RKO (cell line): ENCODE measurements at regions not wholly inside any gene's neighbourhood (a gene's known extent, or its start where the extent isn't known, plus 50 kb on each side); places are given as distances from the start of the nearest gene placed in this dataset.

Experiments used
- DNase-seq: peaks from one replicate; pipeline ENCODE4 v3.0.0-alpha.2; 2016; ENCODE audit warnings: low spot score

GRCh38 chr2:44825702-44826101 is 115.8 kb upstream of the SIX3 start:
- no peak for DNase-seq

GRCh38 chr2:44826601-44827000 is 114.9 kb upstream of the SIX3 start:
- no peak for DNase-seq

DNA sequence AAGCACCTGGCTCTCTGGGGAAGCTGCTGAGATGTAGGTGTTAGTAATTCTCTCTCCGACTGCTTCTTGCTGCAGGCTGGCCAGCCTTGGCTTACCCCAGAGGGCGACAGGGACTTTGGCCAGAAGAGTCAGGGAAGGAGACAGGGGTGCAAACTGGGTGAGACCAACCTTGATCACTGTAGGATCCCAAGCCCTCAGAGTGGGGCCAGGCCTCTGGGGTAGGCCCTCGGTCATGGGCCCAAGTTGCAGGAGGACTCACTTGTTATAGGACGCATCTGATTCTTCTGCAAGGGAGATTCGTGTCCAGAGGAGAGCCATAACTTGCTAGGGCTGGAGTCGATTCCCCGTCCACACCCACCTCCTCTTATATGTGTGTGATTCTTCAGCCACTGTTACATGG is 111.7 kb upstream of the SIX3 start:
- no peak for DNase-seq

GRCh38 chr2:44833171-44834069 is 108.1 kb upstream of the SIX3 start:
- peak; percentile 12 for DNase-seq

GRCh38 chr2:44834656-44835055 is 106.8 kb upstream of the SIX3 start:
- no peak for DNase-seq

DNA sequence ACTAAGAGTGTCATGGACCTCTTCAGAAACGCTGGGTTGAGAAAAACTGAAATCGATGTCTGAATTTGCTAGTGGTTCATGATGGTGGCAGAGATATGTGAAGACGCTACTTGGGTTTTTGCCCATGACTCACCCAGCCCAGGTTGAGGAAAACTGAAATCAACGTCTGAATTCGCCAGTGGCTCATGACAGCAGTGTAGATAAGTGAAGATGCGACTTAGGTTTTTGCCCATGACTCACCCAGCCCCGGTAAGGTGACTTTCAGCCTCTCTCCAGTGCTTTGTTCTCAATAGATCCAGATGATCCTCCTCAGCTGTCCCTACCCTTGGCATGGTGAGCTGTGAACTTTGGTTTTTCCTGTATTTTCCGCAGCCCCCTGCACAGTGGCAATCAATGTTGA is 105.3 kb upstream of the SIX3 start:
- DNase-seq, result no peak

DNA sequence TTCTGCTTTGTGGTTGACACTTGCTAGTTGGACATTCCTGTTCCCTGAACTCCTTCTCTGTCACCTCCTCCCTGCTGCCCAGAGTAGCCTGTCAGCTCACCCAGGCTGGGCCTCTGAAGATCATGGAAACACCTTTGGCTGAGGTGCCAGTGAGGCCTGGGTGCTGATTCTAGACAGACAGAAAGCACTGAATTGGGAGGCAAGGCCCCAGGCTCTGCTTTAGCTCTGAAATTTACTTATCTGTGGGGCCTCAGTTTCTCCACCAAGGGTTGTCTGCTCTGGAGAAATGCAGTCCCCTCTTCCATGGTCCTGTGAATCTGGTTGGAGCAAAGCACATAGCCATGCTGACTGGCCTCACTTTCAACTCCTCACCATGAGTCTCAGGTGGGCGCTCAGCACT is 104.6 kb upstream of the SIX3 start:
- no peak for DNase-seq

GRCh38 chr2:44838116-44838790 is 103.2 kb upstream of the SIX3 start:
- no peak for DNase-seq

- DNase-seq, result no peak
Observed at GRCh38 chr2:44839370-44839769, 102.1 kb upstream of the SIX3 start.

GRCh38 chr2:44839771-44840502 is 101.6 kb upstream of the SIX3 start:
- DNase-seq, result no peak

DNA sequence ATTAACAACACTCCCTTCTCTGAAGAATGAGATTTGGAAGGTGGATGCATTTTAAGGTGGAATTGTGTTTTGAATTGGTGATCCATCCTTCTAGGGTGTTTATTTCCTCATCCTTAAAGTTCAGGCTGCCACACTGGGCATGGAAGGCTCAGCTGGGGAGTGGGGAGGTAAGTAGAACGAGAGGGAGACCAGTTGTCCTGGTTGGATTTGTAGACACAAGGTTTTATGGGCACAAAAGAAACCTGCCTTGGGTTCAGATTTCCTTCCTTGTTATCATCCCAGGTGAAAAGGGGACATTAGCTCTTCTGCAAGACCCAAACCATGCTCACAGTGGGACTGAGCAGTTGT is 101.0 kb upstream of the SIX3 start:
- DNase-seq, result no peak

GRCh38 chr2:44843086-44843485 is 98.4 kb upstream of the SIX3 start:
- DNase-seq, result no peak

GRCh38 chr2:44843641-44844310 is 97.7 kb upstream of the SIX3 start:
- no peak for DNase-seq

DNA sequence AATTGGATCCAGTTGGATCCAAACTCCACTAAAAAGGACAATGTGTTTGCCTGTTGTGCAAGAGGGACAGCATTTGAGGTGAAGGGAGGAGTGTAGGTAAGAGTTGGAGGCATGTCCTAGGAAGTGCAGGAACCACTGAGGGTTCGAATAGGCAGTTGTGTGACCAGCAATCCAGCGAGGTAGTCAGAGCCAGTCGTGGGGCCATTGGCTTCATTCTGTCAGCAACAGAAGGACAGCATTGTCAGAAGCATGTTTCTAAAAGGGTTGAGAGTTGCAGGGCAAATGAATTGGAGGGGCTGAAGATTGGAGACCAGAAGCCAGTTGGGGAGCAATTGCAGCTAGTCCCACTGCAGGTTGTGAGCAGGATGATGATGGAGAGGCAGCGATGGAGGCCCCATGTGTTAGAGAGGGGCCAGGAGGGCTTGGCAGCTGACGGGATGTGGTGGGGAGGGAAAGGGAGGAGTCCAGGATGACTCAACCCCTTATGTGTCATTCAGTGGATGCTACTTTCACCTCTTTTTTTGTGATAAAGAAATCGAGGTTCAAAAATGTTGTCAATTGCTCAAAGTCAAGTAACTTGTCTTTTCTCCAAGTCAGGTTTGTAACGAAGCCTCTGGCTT is 96.7 kb upstream of the SIX3 start:
- peak; percentile 18 for DNase-seq

- DNase-seq, result no peak
Observed at GRCh38 chr2:44848026-44848425, 93.5 kb upstream of the SIX3 start.

DNA sequence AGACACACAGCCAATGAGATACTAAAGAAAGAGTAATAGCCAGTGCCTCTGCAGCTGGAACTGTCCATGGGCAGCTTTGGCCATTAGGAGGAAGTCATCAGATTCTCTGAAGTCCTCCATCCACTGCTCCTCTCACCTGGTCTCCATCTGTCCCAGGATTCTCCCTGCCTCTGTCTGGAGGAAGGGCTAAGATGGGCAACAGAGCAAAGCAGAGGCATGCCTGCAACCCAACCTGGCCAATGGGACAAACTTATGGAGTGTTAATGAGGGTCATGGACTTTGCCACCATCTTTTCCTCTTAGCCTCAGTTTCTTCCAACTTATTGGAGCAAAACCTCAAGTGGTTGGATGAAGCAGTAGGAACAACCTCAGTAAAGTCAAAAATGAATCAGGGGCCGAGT is 91.5 kb upstream of the SIX3 start:
- DNase-seq, result no peak

DNA sequence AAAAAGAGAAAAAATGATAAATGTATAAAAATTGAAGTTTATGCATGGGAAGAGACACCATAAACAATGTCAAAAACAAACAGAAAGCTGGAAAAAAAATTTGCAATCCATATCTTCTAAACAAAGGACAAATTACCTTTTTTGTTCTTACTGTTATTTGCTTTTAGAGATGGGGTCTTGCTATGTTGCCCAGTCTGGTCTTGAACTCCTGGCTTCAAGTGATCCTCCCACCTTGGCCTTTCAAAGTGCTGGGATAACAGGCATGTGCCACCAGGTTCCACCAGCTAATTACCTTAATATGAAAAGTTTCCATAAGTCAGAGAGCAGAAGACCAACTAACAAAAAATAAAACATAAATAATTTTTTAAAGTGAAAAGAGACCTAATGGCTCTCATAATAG is 90.0 kb upstream of the SIX3 start:
- DNase-seq, result no peak

- DNase-seq, result no peak
Observed at GRCh38 chr2:44852594-44852993, 88.9 kb upstream of the SIX3 start.

GRCh38 chr2:44859337-44859736 is 82.2 kb upstream of the SIX3 start:
- DNase-seq, result no peak

DNA sequence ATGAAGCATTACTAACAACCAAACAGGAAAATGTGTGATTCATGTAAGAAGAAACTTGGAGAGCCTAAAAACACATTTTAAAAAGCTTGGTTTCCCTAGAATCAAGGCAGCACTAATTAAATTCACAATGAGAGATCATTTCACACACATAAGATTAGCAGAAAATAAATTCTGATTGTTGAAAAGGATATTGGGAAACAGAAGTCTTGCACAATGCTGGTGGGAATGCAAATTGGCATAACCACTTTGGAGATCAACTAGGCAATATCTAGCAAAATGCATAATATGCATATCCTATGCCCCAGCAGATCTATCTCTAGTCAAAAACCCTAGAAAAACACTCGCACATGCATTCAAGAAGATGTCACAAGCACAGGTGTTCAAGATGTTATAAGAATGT is 75.3 kb upstream of the SIX3 start:
- no peak for DNase-seq

DNA sequence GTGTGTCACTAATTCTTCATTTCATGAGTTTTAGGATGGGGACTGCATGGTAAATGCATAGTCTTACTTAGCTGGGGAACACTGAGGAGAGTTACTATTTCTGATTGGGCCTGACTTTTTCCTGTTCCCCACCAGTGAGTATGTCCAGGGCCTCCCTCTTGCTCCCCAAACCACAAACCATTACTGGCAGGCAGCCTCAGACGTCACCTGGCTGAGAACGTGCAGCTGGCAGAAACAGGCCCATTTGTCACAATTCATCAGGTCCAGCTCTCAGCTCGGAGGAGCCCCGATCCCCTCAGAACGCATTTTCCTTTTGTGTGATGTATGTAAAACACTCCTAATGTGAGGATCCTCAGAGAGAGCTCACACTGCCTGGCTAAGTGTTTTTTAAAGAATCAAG is 71.7 kb upstream of the SIX3 start:
- DNase-seq, result no peak

DNA sequence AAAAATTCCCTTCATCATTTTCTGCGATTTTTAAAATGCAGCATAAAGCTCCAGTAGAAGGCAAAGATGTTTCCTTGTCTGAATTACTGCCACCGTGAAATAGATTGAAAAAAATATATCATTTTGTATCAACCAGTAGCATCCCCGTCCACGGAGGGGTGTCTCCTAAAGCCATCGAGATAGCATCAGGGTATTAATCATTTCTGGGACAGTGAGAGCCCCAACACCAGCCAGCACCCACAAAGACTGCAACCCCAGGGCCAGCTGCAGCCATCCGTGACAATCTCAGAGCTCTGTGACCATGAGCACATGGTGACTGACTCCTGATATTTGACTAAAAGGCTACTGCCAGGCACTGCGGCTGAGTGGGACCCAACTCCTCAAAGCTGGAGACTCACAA is 64.1 kb upstream of the SIX3 start:
- no peak for DNase-seq
